Thymus (tissue), 11 donors: ENCODE measurements at regions not wholly inside any gene's neighbourhood (a gene's known extent, or its start where the extent isn't known, plus 50 kb on each side); places are given as distances from the start of the nearest gene placed in this dataset.
"Not testable (repeated sequence)": the region's sequence is repeated elsewhere in the genome, so short reads cannot be mapped to it uniquely, and the experiment has no call there.

Source experiments
- DNase-seq, 9 donors: peaks; one replicate each; pipeline ENCODE4 v3.0.0-alpha.2; 2013; ENCODE audit warnings: low spot score in 9 of 9, low read depth in 6 of 9, missing footprints in 1 of 9
- H3K27ac ChIP-seq, 2 donors: one replicate each; pipeline ENCODE4 v1.5.1; 2013; ENCODE audit warnings: control low read depth in 1 of 2, low read depth in 1 of 2, low read length in 1 of 2, mild to moderate bottlenecking in 1 of 2, moderate library complexity in 1 of 2
- H3K27me3 ChIP-seq, 2 donors: one replicate each; pipeline ENCODE4 v1.5.1; 2013; ENCODE audit warnings: low read length in 1 of 2; ENCODE audit not compliant: control insufficient read depth in 2 of 2, insufficient read depth in 1 of 2
- H3K36me3 ChIP-seq, 2 donors: one replicate each; pipeline ENCODE4 v1.5.1; 2013; ENCODE audit warnings: low read length in 1 of 2, mild to moderate bottlenecking in 1 of 2, moderate library complexity in 1 of 2; ENCODE audit not compliant: control insufficient read depth in 2 of 2, insufficient read depth in 2 of 2
- H3K4me1 ChIP-seq, 2 donors: one replicate each; pipeline ENCODE4 v1.5.1; 2013; ENCODE audit warnings: low read length in 2 of 2; ENCODE audit not compliant: control insufficient read depth in 2 of 2, insufficient read depth in 2 of 2
- H3K4me3 ChIP-seq, 2 donors: one replicate each; pipeline ENCODE4 v1.5.1; 2013; ENCODE audit warnings: low read length in 2 of 2, control low read depth in 1 of 2, mild to moderate bottlenecking in 1 of 2
- H3K9me3 ChIP-seq, 2 donors: one replicate each; pipeline ENCODE4 v1.5.1; 2013; ENCODE audit warnings: low read length in 1 of 2, mild to moderate bottlenecking in 1 of 2; ENCODE audit not compliant: control insufficient read depth in 2 of 2, insufficient read depth in 1 of 2
- WGBS: extraction: QIAGEN DNeasy Blood & Tissue Kit; methylation state at CpG from one replicate; pipeline ENCODE4 v1.1.7; 2013; 5-methylcytosine and 5-hydroxymethylcytosine counted together
- donor health status: healthy.

DNA sequence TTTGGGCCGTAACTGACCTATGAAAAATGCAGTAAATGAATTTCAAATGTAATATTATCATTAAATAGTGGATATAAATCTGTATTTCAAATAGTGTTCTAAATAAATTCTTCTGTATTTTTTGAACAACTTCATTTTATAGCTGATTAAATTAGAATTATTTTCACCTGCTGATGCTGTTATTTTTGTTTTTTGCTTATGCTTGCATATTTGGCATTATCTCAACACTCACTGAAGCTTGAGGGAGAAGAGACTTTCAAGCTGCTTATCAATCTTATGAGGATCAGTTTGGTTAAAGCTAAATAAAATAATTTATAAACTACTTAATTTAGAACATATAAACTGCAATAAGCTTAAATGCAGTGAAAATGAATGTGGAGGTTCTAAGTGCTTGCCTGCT lies 251.3 kb upstream of the PCDH9 start:
- Histone ChIP-seq H3K4me3 (no peak overlapping the region), H3K27ac (no peak overlapping the region), H3K27me3 (no peaks in the 10 kb centered on the region), H3K4me1 (no peaks in the 10 kb centered on the region), H3K9me3 (no peaks in the 10 kb centered on the region), H3K36me3 (no peaks in the 10 kb centered on the region)
- DNase-seq = no peak
- WGBS = 91% methylated on average over 1 of the region's 1 CpG

- Histone ChIP-seq H3K27me3 (no peaks in the 10 kb centered on the region), H3K27ac (no peak overlapping the region), H3K9me3 (peaks cover 0 to 3% of the 10 kb centered on the region in 2 donors), H3K36me3 (no peaks in the 10 kb centered on the region), H3K4me3 (no peak overlapping the region), H3K4me1 (no peaks in the 10 kb centered on the region)
- DNase-seq = no peak
- WGBS = 89% methylated on average over 3 of the region's 3 CpGs
Observed at GRCh38 chr13:67474115-67474514, 244.0 kb upstream of the PCDH9 start.

GRCh38 chr13:67469623-67470022 lies 239.5 kb upstream of the PCDH9 start:
- H3K27ac ChIP-seq = no peak overlapping the region
- H3K4me3 ChIP-seq = no peak overlapping the region
- H3K27me3 ChIP-seq = no peaks in the 10 kb centered on the region
- H3K4me1 ChIP-seq = no peaks in the 10 kb centered on the region
- WGBS = 88% methylated on average over 3 of the region's 3 CpGs
- peaks cover 0 to 3% of the 10 kb centered on the region in 2 donors for H3K9me3 ChIP-seq
- DNase-seq = no peak
- no peaks in the 10 kb centered on the region for H3K36me3 ChIP-seq

DNA sequence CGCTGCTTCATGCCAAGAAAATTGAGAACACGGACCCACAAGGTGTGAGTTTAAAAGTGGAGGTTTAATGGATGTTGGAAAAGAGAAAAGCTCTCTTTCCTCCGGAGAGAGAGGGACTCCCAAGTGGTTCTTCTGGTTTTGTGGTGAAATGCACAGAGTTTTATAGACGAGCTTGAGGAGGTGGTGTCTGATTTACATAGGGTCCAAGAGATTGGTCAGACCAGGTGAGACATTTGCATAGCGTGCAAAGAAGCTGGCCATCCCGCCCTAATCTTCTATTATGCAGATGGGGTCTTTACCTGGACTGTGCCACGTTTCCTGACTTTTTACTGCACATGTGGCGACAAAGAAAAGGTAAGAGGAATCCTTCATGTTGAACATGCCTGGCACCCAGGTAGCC lies 236.4 kb upstream of the PCDH9 start:
- DNase-seq = no peak
- H3K4me3 ChIP-seq = no peak overlapping the region
- H3K4me1 ChIP-seq = no peaks in the 10 kb centered on the region
- H3K36me3 ChIP-seq = no peaks in the 10 kb centered on the region
- H3K27ac ChIP-seq = no peak overlapping the region
- peaks cover 0 to 3% of the 10 kb centered on the region in 2 donors for H3K9me3 ChIP-seq
- no peaks in the 10 kb centered on the region for H3K27me3 ChIP-seq
- 90% methylated on average over 8 of the region's 8 CpGs for WGBS

GRCh38 chr13:67464154-67464553 lies 234.0 kb upstream of the PCDH9 start:
- Histone ChIP-seq H3K27me3 (no peaks in the 10 kb centered on the region), H3K36me3 (no peaks in the 10 kb centered on the region), H3K4me1 (no peaks in the 10 kb centered on the region), H3K27ac (no peak overlapping the region), H3K4me3 (no peak overlapping the region), H3K9me3 (no peaks in the 10 kb centered on the region)
- no peak for DNase-seq
- WGBS = 73% methylated on average over 4 of the region's 4 CpGs

GRCh38 chr13:67462098-67462497 lies 232.0 kb upstream of the PCDH9 start:
- Histone ChIP-seq H3K4me3 (no peak overlapping the region), H3K27ac (no peak overlapping the region), H3K9me3 (no peaks in the 10 kb centered on the region), H3K4me1 (no peaks in the 10 kb centered on the region), H3K27me3 (no peaks in the 10 kb centered on the region), H3K36me3 (no peaks in the 10 kb centered on the region)
- 98% methylated on average over 1 of the region's 1 CpG for WGBS
- DNase-seq = no peak

GRCh38 chr13:67452526-67452925 lies 222.4 kb upstream of the PCDH9 start:
- H3K27ac ChIP-seq, H3K9me3 ChIP-seq, H3K4me1 ChIP-seq, H3K27me3 ChIP-seq, H3K4me3 ChIP-seq, H3K36me3 ChIP-seq, DNase-seq: not testable (repeated sequence)
- WGBS = 89% methylated on average over 8 of the region's 8 CpGs

- no peak overlapping the region for H3K27ac ChIP-seq
- H3K36me3 ChIP-seq = no peaks in the 10 kb centered on the region
- H3K9me3 ChIP-seq = no peaks in the 10 kb centered on the region
- no peak for DNase-seq
- 83% methylated on average over 5 of the region's 5 CpGs for WGBS
- no peak overlapping the region for H3K4me3 ChIP-seq
- no peaks in the 10 kb centered on the region for H3K4me1 ChIP-seq
- H3K27me3 ChIP-seq = no peaks in the 10 kb centered on the region
Observed at GRCh38 chr13:67445436-67445835, 215.3 kb upstream of the PCDH9 start.

DNA sequence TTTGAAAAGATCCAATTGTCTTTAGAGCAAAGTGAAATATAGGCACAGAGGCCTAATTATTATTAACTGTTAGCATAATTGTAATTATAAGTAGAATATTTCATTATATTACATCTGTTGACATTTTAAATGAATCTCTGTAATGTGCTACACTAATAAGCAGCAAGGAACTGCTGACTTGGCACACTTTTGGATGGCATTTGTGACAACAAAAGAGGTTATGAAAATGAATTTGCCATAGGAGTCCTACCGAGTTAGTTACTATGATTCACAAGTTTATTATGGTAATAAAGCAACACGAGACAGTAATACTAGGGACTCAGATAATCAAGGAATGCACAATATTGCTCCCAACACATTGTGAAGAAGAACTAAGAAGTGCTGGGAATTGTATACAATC lies 213.8 kb upstream of the PCDH9 start:
- no peaks in the 10 kb centered on the region for H3K4me1 ChIP-seq
- DNase-seq = no peak
- WGBS = 91% methylated on average over 2 of the region's 2 CpGs

More for the DNA sequence above, 213.8 kb upstream of the PCDH9 start:
- H3K27ac ChIP-seq = no peak overlapping the region
- no peak overlapping the region for H3K4me3 ChIP-seq
- no peaks in the 10 kb centered on the region for H3K27me3 ChIP-seq
- H3K36me3 ChIP-seq = no peaks in the 10 kb centered on the region
- no peaks in the 10 kb centered on the region for H3K9me3 ChIP-seq
